ENCODE measurements at regions not wholly inside any gene's neighbourhood (a gene's known extent, or its start where the extent isn't known, plus 50 kb on each side); places are given as distances from the start of the nearest gene placed in this dataset.

- DNase-seq (ENCODE audit: low spot score), result no peak
- H4K20me1 ChIP-seq (replicated peaks; ENCODE audit: insufficient read depth), result no peaks in the 10 kb centered on the region
- H3K27ac ChIP-seq (ENCODE audit: low read depth), result no peak overlapping the region
- no peak overlapping the region for H3K27ac Mint-ChIP-seq
- H3K4me2 ChIP-seq, result no peak overlapping the region
- no peak overlapping the region for H3K4me3 ChIP-seq
- ATAC-seq, result no peak
- no peak overlapping the region for H3K4me3 Mint-ChIP-seq
- H3K9me3 Mint-ChIP-seq, result no peaks in the 10 kb centered on the region
- H3K36me3 ChIP-seq (ENCODE audit: insufficient read depth), result no peaks in the 10 kb centered on the region
- no peaks in the 10 kb centered on the region for H3K36me3 Mint-ChIP-seq (ENCODE audit: low read depth)
- H3K4me1 ChIP-seq (ENCODE audit: insufficient read depth), result no peaks in the 10 kb centered on the region
- no peaks in the 10 kb centered on the region for H3K4me1 Mint-ChIP-seq
- no peak for TF ChIP-seq JUNB (IDR thresholded peaks at IDR 0.05; ENCODE audit: unreplicated experiment)
- TF ChIP-seq, protein P1, sequence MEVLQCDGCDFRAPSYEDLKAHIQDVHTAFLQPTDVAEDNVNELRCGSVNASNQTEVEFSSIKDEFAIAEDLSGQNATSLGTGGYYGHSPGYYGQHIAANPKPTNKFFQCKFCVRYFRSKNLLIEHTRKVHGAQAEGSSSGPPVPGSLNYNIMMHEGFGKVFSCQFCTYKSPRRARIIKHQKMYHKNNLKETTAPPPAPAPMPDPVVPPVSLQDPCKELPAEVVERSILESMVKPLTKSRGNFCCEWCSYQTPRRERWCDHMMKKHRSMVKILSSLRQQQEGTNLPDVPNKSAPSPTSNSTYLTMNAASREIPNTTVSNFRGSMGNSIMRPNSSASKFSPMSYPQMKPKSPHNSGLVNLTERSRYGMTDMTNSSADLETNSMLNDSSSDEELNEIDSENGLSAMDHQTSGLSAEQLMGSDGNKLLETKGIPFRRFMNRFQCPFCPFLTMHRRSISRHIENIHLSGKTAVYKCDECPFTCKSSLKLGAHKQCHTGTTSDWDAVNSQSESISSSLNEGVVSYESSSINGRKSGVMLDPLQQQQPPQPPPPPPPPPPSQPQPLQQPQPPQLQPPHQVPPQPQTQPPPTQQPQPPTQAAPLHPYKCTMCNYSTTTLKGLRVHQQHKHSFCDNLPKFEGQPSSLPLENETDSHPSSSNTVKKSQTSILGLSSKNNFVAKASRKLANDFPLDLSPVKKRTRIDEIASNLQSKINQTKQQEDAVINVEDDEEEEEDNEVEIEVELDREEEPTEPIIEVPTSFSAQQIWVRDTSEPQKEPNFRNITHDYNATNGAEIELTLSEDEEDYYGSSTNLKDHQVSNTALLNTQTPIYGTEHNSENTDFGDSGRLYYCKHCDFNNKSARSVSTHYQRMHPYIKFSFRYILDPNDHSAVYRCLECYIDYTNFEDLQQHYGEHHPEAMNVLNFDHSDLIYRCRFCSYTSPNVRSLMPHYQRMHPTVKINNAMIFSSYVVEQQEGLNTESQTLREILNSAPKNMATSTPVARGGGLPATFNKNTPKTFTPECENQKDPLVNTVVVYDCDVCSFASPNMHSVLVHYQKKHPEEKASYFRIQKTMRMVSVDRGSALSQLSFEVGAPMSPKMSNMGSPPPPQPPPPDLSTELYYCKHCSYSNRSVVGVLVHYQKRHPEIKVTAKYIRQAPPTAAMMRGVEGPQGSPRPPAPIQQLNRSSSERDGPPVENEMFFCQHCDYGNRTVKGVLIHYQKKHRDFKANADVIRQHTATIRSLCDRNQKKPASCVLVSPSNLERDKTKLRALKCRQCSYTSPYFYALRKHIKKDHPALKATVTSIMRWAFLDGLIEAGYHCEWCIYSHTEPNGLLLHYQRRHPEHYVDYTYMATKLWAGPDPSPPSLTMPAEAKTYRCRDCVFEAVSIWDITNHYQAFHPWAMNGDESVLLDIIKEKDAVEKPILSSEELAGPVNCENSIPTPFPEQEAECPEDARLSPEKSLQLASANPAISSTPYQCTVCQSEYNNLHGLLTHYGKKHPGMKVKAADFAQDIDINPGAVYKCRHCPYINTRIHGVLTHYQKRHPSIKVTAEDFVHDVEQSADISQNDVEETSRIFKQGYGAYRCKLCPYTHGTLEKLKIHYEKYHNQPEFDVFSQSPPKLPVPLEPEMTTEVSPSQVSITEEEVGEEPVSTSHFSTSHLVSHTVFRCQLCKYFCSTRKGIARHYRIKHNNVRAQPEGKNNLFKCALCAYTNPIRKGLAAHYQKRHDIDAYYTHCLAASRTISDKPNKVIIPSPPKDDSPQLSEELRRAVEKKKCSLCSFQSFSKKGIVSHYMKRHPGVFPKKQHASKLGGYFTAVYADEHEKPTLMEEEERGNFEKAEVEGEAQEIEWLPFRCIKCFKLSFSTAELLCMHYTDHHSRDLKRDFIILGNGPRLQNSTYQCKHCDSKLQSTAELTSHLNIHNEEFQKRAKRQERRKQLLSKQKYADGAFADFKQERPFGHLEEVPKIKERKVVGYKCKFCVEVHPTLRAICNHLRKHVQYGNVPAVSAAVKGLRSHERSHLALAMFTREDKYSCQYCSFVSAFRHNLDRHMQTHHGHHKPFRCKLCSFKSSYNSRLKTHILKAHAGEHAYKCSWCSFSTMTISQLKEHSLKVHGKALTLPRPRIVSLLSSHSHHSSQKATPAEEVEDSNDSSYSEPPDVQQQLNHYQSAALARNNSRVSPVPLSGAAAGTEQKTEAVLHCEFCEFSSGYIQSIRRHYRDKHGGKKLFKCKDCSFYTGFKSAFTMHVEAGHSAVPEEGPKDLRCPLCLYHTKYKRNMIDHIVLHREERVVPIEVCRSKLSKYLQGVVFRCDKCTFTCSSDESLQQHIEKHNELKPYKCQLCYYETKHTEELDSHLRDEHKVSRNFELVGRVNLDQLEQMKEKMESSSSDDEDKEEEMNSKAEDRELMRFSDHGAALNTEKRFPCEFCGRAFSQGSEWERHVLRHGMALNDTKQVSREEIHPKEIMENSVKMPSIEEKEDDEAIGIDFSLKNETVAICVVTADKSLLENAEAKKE (CRISPR knock-in tag; IDR thresholded peaks at IDR 0.05), result no peak
- no peak for TF ChIP-seq ETS1 (IDR thresholded peaks at IDR 0.05)
- TF ChIP-seq NANOG (IDR thresholded peaks at IDR 0.05; ENCODE audit: borderline replicate concordance), result no peak
- no peak for TF ChIP-seq EZH2phosphoT487 (IDR thresholded peaks at IDR 0.05; ENCODE audit: unreplicated experiment)
- TF ChIP-seq, protein P2, sequence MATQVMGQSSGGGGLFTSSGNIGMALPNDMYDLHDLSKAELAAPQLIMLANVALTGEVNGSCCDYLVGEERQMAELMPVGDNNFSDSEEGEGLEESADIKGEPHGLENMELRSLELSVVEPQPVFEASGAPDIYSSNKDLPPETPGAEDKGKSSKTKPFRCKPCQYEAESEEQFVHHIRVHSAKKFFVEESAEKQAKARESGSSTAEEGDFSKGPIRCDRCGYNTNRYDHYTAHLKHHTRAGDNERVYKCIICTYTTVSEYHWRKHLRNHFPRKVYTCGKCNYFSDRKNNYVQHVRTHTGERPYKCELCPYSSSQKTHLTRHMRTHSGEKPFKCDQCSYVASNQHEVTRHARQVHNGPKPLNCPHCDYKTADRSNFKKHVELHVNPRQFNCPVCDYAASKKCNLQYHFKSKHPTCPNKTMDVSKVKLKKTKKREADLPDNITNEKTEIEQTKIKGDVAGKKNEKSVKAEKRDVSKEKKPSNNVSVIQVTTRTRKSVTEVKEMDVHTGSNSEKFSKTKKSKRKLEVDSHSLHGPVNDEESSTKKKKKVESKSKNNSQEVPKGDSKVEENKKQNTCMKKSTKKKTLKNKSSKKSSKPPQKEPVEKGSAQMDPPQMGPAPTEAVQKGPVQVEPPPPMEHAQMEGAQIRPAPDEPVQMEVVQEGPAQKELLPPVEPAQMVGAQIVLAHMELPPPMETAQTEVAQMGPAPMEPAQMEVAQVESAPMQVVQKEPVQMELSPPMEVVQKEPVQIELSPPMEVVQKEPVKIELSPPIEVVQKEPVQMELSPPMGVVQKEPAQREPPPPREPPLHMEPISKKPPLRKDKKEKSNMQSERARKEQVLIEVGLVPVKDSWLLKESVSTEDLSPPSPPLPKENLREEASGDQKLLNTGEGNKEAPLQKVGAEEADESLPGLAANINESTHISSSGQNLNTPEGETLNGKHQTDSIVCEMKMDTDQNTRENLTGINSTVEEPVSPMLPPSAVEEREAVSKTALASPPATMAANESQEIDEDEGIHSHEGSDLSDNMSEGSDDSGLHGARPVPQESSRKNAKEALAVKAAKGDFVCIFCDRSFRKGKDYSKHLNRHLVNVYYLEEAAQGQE (IDR thresholded peaks at IDR 0.05; ENCODE audit: unreplicated experiment), result no peak
- no peak for TF ChIP-seq POLR2AphosphoS5 (IDR thresholded peaks at IDR 0.05; ENCODE audit: low read depth)
- TF ChIP-seq ZNF114 (CRISPR knock-in tag; IDR thresholded peaks at IDR 0.05), result no peak
- TF ChIP-seq CTCF (conservative IDR thresholded peaks at IDR 0.05; ENCODE audit: low read depth in 2 of 2), result no peak
- no peak for TF ChIP-seq EZH2 (IDR thresholded peaks at IDR 0.05; ENCODE audit: low read depth, unreplicated experiment)
- TF ChIP-seq ZNF331 (CRISPR knock-in tag; IDR thresholded peaks at IDR 0.05; ENCODE audit: low read depth), result no peak
- TF ChIP-seq CREB1 (CRISPR knock-in tag; IDR thresholded peaks at IDR 0.05; ENCODE audit: low read depth), result no peak
- TF ChIP-seq STAT1 (IDR thresholded peaks at IDR 0.05; ENCODE audit: unreplicated experiment), result no peak
- H3K79me2 ChIP-seq (replicated peaks; ENCODE audit: insufficient read depth), result no peaks in the 10 kb centered on the region
- H3K9me2 ChIP-seq (ENCODE audit: insufficient read depth), result no peaks in the 10 kb centered on the region
- no peaks in the 10 kb centered on the region for H3K27me3 ChIP-seq (ENCODE audit: insufficient read depth)
- no peak overlapping the region for H2AFZ ChIP-seq
- H3F3A ChIP-seq (replicated peaks; ENCODE audit: low read depth), result no peaks in the 10 kb centered on the region
- H3K27me3 Mint-ChIP-seq (ENCODE audit: insufficient read depth, low read depth, poor library complexity), result no peaks in the 10 kb centered on the region
Measured at GRCh38 chr17:52899235-52899634, 740.7 kb upstream of the CA10 start.

All from GM23338 (cell line).